H54 (cell line): ENCODE measurements at regions not wholly inside any gene's neighbourhood (a gene's known extent, or its start where the extent isn't known, plus 50 kb on each side); places are given as distances from the start of the nearest gene placed in this dataset.

Experiments
- DNase-seq: peaks from one replicate; pipeline ENCODE4 v3.0.0; 2011; ENCODE audit warnings: low spot score, mixed read lengths; ENCODE audit not compliant: insufficient read length
- FAIRE-seq: peaks from 3 replicates; lab custom pipeline; 2011; peaks lifted over from hg19 to GRCh38; lab: Jason Lieb, UNC
- POLR2A ChIP-seq: IDR thresholded peaks from 2 replicates; pipeline ENCODE4 v1.6.1; 2011; ENCODE audit warnings: low read depth, mild to moderate bottlenecking, low read length

DNA sequence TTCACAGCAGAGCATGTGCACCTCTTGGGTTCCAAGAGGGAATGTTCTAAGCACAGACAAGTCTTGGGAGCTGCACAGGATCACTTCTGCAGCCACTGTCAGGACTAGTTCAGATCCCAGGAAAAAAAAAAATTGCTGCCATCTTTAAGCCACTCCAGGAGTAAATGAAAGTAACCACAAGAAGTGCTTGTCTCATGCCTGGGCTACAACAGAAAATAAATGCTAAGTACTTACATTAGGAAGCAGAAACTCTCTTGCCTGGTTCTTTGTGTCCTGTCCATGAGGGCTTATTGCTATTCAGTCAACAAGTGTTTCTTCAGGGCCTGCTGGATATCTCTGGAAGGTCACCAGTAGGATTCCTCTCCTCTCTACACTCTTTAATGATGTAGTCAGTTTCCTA lies 176.1 kb downstream of the KTN1 start:
- no peak for FAIRE-seq
- no peak for DNase-seq
- TF ChIP-seq POLR2A: no peak

DNA sequence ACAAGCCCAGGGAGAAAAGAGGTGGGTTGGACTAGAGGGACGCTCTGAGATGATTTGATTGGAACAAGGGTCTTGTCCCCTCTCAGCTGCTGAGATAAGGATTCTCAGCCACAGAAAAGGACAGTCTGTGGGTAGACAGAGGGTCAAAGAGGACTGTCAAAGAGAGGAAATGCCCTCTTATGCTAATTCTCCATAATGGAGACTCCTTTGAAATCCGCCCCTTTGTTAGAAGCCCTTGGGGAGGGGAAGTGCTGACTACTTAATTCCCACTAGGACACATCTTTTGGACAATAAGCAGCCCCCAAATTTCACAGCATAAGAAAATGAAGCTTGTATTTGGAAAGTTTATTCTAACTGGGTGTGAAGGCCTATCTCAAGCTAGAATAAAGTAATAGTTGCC lies 176.6 kb downstream of the KTN1 start:
- no peak for TF ChIP-seq POLR2A
- FAIRE-seq (no peak), DNase-seq (no peak)

DNA sequence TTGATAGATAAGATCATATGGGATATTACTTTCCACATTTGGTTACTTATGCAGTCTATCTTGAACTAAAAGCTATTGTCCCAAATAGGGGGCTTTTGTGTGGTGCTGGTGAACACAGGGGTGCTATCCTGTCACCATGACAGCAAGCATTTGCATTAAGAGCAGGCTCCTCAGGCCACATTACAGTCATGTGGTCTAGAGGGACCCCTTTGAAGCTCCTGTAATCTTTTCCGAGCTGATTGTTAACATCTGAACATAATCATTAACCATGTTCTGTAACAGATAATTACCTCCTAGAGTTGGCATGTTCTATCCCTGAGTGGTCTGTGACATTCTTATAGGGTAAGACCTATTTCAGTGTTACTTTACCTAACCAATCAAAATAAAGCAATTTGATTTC lies 178.8 kb downstream of the KTN1 start:
- no peak for TF ChIP-seq POLR2A
- FAIRE-seq (no peak), DNase-seq (no peak)

DNA sequence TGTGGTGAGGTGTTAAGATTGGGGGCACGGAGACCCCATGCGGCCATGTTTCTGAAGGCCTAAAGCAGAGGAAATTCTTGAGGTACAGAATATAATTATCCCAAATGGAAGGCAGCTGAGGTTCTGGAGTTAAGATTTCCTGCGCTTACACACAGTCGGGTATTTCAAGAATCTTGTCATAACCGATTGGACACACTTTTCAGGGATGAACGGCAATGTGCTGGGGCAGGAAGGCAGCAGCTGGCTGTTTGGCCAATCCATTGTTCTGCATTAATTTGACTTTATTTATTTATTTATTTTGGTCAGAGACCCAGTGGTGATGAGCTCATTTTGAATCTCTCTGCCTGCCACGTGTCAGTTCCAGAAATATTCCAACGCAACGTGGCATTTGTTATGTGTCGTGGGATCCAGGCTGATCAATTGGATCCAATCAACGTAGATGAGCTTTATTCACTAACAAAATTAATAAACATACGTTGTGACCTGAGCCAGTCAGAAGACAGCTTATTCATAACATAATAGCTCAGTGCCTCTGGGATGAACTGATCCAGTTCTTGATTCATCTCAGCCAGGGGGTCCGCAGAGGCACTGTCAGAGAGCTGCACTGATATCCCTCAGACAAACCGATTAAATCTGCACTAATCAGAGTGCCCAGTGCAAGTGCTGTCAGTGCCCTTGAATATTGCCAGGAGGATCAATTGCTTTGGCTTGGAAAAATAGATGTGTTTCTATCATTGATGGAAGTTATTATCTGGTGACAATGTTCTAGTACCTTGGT lies 181.0 kb downstream of the KTN1 start:
- FAIRE-seq (no peak), DNase-seq (no peak)
- TF ChIP-seq POLR2A: no peak

DNA sequence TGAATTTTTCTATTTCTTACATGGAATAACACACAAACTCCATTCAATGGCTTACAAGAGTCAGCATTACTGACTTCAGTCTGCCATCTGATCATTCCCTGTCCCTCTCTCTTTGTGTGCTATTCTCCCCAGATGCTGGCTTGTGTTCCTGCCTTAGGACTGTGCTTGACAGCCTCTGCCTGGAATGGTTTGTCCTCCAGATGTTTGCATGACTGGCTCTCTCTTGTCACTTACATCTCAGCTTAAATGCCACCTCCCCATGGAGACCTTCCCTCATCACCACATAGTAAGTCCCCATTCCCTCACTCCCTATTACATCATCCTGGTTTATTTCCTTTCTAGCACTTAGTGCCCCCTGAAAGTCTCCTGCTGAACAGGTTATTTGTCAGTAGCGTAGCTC lies 181.6 kb downstream of the KTN1 start:
- no peak for FAIRE-seq

DNA sequence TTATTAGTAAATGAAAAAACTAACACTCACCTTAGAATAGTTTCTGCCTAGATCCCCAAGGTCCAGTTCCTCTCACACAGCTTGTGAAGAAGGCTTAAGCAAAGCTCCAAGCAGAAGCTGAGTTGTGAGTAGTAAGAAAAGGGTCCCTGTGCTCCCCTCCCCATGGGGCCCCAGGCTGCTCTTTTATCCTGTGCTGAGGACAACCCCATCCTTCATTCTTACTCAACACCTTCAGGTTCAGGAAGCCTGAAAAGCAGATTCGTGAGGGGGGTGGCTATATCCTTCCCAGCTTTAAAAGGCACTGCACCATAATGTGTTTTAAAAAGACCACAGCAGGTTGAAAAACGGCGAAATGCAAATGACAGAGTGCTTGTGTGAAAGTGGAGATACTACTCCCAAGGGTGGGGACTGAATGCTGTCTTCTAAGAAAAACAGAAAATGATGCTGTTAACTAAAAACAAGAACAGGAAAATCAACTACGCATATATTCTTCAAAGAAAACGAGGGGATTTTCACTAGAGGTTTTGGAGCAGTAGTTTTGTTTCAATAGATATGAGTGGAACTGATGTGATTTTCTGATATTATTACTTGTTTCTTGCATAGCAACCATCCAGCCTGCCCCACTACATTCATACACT lies 182.7 kb downstream of the KTN1 start:
- no peak for TF ChIP-seq POLR2A
- no peak for DNase-seq
- no peak for FAIRE-seq

More for the DNA sequence above, 181.6 kb downstream of the KTN1 start:
- TF ChIP-seq POLR2A: no peak
- DNase-seq: no peak

DNA sequence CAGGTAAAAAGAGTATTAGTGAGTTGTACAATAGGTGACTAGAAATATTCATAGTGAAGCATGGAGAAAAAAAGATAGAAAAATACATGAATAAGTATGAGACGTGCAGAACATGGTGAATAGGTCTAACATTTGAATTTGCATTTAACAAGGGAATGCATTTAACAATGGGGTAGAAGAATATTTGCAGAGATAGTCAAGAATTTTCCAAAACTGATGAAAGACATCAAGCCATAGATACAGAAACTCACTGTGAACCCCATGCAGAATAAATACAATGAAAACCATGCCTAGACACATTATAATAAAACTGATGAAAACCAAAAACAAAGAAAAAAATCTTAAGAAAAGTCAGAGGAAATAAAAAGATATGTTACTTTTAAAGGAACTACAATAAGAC lies 184.8 kb downstream of the KTN1 start:
- FAIRE-seq: no peak
- DNase-seq: no peak
- no peak for TF ChIP-seq POLR2A

DNA sequence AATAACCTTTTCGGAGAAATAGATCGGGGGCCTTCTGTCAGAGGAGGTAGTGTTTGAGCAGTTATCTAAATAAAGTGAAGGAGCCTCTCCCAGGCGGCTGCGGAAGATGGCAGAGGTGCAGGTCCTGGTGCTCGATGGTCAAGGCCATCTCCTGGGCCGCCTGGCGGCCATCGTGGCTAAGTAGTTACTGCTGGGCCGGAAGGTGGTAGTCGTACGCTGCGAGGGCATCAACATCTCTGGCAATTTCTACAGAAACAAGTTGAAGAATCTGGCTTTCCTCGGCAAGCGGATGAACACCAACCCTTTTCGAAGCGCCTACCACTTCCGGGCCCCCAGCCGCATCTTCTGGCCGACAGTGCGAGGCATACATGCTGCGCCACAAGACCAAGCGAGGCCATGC lies 186.1 kb downstream of the KTN1 start:
- FAIRE-seq (no peak), DNase-seq (no peak)
- no peak for TF ChIP-seq POLR2A

DNA sequence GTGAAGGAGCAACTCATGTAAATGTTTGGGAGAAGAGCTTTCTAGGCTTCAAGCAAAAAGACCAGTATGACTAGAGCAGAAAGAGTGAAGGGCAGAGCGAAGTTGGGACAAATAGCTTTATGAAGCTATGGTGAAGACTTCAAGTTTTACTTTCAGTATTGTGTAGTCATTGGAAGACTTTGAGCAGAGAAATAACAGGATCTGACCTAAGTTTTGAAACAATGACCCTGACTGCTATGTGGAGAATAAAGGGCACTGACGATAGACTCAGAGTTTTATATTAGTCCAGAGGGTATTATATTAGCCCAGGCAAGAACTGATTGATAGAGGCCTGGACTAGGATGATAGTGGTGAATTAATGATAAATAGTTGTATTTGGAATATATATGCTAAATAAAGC lies 187.3 kb downstream of the KTN1 start:
- TF ChIP-seq POLR2A: no peak
- DNase-seq (no peak), FAIRE-seq (no peak)

DNA sequence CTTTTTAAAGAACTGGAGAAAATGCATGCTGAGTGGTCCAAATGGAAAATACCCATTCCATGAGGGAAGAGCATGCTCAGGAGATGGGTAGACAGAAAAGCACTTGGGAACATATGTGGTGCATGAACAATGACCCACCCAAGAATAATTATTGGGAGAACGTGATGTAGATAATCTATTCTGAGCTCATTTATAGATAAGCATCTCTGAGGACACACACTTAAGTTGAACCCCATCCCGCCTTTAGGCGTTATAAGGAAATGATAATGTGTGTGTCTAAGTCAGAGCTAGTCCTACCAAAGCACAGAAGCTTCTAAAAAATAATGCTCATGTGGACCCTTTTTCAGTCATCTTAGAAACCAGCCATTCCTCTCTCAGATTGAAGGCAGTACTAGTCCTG lies 189.9 kb downstream of the KTN1 start:
- no peak for TF ChIP-seq POLR2A
- no peak for FAIRE-seq
- no peak for DNase-seq

DNA sequence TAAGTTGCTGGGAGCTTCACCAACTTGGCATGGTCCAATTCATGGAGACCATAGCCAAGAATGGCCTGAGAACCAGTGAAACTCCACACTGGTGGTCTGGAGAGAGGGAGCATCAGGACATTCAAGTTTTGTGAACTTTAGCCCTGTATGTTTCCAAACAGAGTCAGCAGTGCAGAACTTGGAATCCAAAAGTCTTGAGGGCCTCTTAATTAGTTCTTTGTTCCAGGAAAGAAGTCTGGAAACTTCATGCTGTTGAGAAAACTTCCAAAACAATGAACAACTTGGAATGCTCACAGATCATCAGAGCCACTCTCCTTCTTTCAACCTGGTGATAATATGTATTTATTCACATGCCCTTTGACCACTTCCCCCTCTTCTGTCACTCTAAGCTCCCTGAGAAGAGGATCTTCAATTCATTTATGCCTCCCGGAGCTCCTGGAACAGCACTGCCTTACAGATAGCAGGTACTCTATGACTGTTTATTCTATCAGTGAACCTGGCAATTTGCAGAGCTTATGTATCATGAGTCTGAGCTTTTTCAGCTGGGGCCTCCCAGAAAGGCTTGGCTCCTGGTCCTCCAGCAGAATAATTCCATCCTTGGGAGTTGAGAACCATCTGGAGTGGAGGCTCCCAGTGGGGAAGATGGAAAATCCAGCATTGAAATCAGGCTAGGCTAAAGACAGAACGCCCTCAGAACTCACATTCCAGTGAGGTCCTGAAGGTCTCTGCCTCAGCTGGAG lies 191.4 kb downstream of the KTN1 start:
- no peak for TF ChIP-seq POLR2A
- no peak for DNase-seq
- FAIRE-seq: no peak

DNA sequence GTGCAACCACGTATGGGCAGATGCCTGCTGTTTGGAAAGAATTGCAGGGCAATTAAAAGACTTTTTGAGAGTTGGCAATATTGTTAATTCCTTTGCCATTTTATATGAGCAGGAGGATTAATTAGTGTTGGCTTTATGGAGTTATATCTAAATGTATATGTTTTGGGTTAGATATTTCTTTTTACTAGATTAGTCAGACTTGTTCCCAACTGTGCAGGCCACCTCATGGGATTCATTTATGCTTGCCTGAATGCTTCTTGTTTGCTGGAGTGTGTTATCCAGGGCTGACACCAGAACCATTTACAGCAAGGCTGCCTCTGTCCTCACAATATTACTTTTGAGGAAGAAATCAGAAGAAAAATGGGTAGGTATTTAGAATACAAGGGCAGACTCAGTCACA lies 192.5 kb downstream of the KTN1 start:
- no peak for TF ChIP-seq POLR2A
- DNase-seq: no peak
- FAIRE-seq: no peak

DNA sequence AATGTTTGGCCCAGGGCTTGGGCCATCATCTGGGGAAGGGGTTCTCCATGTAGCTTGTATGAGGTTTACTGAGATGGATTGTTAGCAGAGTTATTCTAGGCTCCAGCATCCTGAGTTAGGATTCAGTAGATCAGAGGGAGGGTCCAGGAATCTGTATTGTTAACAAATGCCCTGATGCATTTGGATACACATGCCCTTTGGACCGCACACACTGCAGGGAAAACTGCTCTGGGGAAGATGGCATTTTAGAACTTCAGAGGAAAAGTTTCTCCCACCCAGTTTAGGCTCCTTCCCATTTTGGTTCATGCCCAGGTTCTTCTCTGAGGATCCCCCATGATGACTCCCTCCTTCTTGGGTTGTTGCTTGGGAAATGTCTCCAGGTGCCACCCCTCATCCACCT lies 193.3 kb downstream of the KTN1 start:
- FAIRE-seq: no peak
- no peak for DNase-seq
- TF ChIP-seq POLR2A: no peak

DNA sequence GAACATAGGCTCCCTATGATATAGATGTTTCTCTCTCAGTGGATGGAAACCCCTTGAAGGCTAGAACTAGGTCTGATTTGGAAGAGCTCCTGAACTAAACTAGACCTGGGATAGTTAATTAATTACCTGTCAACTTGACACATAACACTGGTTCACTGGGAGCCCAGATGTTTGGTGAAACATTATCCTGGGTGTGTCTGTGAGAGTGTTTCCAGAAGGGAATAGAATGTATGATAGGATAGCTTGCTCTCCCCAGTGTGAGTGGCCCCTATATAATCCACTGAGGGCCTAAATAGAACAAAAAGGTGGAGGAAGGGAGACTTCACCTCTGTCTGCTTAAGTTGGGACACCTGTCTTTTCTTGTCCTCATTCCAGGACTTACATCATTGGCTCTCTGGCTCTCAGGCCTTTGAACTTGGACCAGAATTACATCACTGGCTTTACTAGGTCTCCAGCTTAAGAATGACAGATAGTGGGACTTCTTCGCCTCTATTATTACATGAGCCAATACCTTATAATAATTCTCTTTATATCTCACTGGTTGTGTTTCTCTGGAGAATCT lies 194.1 kb downstream of the KTN1 start:
- no peak for FAIRE-seq
- no peak for DNase-seq
- no peak for TF ChIP-seq POLR2A
